HG02852 (cell line): ENCODE measurements at regions not wholly inside any gene's neighbourhood (a gene's known extent, or its start where the extent isn't known, plus 50 kb on each side); places are given as distances from the start of the nearest gene placed in this dataset.
"Not testable (repeated sequence)": the region's sequence is repeated elsewhere in the genome, so short reads cannot be mapped to it uniquely, and the experiment has no call there.

Experiments used
- ATAC-seq: cut with Tn5 transposase; IDR thresholded peaks from one replicate; pipeline ENCODE4 v1.9.1; 2021; ENCODE audit warnings: mild to moderate bottlenecking, moderate library complexity; ENCODE audit not compliant: unreplicated experiment

DNA sequence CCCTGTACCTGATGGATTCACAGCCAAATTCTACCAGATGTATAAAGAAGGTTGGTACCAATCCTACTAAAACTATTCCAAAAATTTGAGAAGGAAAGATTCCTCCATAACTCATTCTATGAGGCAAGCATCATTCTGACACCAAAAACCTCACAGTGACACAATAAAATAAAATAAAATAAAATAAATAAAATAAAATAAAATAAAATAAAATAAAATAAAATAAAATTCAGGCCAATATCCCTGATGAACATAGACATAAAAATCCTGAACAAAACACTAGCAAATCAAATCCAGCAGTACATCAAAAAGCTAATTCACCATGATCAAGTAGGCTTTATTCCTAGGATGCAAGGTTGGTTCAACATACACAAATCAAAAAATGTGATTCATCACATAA lies 108.1 kb downstream of the PROX1 start:
- ATAC-seq, result not testable (repeated sequence)

DNA sequence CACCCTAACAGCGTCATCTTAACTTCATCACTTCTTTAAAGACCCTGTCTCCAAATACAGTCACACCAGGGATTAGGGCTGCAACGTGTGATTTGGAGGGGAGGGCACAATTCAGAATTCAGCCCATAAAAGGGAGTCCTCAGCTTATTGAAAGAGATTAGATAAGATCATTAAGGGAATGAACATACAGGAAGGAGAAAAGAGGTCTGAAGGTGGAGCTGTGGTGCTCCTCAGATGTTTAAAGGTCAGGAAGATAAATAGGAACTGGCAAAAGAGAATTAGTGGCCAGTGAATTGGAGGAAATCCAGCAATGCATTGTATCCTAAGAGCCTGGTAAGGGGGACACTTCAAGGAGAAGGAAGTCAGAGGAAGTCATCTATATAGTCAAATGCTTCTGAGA lies 113.5 kb downstream of the PROX1 start:
- no peak for ATAC-seq

DNA sequence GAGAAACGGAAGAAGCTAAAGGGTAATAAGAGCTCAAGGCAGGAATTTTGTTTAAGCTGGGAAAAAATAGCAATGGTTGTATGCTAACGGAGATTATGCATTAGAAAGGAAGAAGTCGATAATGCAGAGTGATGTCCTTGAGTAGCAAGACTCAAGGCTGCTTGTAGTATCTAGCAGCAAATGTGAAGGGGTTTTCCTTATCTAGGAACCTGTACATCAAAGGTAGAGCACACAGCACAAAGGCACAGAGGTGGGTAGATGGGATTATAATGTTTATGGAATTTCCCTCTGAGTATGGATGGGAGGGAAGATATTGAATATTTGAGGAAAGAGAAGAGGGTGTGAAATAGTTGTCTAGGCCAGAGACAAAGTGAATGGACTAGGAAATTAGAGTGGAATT lies 114.1 kb downstream of the PROX1 start:
- ATAC-seq, result no peak

DNA sequence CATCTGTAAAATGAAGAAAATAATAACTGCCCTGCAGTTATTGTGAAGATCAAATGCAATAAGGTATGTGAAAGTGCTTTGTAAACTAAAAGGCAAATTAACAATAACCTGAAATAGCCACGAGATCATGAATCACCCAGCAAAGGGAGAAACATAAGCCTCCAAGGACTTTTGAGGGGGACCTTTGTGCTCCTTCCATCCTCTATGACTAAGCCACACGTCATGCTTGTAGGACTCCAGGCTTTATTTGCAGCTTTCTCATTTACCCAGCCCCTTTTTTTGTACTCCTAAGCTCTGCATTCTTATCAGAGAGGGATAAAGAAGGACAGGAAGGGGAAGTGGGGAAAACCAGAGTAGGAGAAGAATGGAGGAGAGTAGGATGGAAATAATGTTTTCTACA lies 115.1 kb downstream of the PROX1 start:
- ATAC-seq, result no peak

DNA sequence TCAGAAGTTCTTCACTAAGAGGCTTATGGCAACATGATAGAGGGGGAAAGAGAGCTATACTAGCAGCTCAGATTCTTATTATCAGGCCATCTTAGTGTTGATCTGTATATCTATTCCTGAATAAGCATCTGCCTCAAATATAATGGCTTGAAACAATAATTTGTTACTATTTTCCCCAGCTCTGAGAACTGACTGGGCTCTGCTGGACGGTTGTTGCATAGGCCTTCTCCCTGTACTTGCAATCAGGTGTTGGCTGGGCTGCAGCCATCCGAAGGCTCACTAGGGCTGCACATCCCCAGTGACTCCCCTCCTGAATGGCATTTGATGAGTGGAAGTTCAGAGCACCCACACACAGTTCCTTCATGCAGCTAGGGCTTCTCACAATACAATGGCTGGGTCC lies 116.0 kb downstream of the PROX1 start:
- ATAC-seq, result no peak

DNA sequence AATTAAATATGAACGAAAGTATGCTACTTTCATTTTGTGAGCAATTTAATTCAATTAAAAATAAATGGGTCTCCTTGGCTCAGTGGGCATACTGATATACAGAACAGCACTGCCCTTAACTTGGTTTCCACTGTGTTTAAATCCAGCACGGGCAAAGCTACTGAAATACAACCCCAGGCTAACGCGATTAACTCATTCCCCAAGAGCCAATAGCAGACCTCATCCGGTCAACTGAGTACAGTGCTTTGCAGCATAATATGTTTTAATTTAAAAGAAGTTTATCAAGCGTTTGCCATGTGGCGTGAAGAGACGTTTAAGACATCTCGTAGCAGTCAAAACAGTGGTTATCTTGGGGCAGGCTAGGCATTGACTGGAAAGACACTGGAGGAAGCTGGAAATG lies 118.6 kb downstream of the PROX1 start:
- no peak for ATAC-seq

DNA sequence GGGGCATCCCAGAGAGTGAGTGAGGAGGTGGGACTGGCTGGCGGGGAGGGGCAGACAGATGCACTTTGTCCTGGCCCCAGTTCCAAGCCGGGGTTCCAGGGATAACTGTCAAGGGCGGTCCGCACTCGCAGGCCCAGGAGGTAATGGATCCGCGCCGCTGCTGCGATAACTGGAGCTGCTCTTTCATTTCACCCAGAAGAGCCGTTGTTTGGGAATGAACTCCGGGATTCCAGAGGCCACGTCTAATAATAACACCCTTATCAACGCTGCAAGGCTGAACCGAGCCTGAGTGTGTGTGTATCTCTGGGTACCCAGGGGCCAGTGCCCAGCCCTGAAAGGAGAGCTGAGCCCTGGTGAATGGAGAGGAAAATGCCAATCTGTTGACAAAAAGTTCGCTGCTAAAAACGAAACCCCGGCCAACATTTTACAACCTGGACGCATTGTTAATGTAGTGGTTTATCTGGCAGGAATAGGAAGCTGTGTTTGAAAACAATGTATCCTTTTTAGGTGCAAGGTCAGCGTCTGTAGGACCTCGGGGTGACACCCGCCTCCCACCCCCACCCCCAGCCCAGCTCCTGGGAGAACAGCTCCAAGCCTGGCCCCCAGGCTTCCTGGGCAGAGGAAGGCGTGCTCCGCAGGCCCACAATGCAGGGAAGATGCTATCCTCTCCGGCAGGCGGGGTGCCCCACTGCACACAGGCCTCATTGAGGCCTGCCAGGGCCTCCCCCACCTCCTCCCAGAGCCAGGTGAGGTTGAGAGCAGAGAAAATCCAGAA lies 119.7 kb downstream of the PROX1 start:
- no peak for ATAC-seq

DNA sequence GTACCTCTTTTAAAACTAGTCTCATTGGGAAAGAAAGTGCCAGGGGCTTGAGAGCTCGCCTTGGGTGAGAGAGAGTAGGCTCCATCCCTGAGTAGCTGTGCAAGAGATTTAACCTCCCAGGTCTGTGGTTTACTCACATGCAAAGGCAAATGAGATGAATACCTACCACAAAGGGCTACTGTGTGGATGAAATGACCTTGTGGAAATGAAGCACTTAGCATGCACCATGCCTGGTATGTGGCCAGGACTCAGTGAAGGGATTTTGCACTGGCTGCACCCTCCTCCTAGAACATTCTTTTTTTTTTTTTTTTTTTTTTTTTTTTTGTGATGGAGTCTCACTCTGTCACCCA lies 120.3 kb downstream of the PROX1 start:
- ATAC-seq, result no peak

DNA sequence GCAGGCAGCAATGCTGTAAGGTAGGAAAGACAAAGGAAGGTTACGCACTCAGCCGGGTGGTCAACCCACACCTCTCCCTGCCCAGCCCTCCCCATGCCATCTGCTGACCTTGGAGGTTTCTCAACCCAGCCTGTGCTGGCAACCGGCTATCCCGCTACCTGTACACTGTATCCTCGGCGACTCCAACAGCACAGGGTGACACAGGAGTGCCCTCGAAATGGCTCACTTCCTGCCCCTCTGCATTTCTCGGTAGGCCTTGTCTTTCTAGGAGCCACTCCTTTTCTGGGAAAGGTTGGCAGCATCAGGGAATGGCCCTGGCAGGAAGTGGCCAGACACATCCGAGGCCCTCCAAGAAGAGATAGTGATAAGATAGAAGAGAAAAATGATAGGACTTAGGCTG lies 124.0 kb downstream of the PROX1 start:
- no peak for ATAC-seq

DNA sequence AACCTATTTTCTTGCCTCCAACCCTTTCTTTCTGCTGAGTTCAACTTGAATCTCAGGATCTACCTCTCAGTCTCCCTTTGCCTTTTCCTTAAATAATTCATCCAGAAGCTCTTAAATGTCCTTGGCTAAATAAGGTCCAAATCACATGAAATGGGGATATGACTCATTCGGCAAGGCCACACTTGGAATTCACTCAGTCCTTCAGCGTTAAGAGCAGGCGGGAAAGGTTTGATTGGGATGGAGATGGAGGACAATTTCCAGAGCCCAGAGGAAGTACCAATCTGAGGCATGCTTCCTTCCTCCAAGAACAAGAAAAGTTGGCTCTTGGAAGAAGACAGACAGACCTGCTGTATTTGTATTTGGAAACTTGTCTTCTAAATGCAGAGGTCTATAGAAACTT lies 128.5 kb downstream of the PROX1 start:
- ATAC-seq, result no peak

DNA sequence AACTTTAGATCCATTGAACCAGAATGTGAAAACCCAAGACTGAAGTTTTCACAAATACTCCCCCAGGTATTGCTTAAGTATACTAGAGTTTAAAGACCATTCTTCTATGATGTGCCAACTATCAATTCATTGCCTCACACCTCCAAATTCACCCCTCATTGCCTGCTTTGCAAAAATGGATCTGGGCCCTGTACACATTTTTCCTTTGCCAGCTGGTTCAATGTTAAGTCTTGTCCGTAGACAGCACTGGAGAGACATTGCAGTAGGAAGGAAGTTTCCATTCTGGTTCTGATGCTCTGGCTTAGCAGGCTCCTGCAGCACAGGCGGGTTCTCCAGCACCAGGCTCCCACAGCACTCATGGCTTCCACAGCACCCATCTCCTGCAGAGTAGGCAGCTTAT lies 130.0 kb downstream of the PROX1 start:
- no peak for ATAC-seq

DNA sequence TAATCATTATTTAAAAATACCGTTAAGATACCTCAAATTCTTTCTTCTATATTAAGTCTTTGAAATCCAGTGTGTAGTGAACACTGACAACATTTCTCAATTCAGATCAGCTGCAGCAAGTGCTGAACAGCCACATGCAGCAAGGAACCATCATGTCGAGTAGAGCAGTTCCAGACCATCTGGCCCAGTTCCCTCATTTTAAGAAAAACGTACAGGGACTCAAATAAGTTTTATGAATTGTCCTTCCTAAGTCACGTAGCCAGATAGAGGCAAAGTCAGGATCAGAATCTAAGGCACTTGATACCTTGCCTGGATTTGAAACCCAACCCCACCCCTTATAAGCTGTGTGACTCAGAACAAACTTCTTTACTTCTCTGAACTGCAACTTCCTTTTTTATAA lies 132.4 kb downstream of the PROX1 start:
- ATAC-seq, result no peak

DNA sequence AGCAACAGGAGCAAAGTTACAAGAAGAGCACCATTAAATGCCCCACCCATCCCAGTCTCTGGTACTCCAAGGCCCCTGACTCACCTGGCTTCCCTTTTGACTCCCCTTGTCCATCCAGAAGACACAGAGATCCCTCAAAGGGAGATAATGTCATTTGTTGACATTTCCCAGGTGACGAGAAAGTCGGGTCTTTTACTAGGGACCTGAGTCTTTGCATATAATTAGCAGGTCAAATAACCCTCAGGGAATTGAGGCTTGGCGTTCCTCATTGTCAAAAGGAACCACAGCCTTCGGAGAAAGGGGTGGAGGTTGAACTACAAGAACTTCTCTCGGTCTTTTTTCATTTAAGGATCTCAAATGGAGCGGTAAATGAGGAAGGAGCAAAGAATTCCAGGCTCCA lies 133.2 kb downstream of the PROX1 start:
- no peak for ATAC-seq

DNA sequence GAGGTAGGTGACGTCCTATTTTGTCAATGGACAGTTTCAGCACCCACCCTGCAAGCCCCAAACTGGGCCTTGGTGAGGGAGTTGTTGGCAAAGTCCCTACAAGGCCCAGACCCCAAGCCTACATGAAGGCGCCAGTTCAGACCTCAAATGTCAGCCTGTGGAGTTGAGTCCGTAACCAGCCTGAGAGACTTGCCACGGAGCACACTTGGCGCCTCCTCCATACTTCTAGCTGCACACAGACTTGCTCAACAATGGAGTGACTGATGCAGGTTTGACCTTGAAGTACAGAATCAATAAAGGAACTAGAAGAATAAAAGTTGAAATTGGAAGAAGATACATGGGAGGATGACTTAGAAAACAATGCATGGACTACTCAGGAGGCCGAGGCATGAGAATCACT lies 134.3 kb downstream of the PROX1 start:
- ATAC-seq, result no peak

DNA sequence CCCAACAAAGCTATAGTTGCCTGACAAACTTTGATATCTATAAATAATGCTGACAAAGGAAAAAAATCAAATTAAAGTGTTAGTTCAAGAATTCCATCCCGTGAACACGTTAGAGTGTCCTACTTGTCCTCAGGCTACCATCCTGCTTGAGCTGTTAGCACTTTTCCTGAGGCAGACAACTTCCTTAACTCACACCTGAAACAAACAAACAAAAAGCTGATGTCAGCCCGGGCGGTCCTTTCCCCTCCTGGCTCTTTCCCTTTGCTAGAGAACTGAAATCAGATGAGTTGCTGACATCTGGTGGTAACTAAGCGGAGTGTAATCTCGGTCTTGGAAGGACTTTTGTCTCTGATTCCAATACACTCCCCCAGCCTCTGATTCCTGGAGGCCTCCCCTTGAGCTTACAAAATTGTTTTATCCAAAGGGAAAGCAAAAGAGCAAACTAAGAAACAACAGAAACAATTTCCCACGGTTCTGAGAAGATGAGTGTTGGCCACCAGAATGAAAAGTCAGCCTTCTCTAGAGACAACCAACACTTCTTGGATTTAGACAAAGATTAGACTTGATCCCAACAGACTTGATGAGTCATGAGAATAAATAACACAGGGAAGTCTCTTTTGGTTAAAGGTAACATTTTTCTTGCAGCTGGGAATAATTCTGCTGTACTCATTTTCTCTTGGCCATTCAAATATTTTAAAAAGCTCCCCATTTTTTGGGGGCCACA lies 135.4 kb downstream of the PROX1 start:
- no peak for ATAC-seq

DNA sequence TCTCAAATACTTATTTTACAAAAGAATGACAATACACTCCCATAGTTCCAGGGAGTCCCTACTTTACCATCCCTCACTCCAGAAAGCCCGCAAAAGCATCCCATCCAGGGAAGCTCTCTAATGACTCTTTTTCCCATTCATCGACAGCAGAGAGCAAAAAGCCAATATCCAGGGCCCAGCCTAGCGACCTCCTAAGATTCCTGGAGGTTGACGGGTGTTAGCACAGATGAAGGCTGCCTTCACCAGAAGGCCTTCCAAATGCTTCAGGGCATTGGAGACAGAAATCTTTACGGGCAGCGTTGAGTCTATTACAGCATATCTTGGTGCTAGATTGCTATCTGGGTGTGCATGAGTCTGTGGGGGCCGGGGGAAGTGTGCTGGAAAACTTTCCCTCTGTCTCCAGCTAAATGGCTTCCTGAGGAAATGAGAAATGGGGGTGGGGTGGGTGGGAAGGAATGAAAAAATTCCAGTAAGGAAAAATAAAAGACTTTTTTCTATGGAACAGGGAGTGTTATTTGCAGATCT lies 136.6 kb downstream of the PROX1 start:
- ATAC-seq, result no peak

DNA sequence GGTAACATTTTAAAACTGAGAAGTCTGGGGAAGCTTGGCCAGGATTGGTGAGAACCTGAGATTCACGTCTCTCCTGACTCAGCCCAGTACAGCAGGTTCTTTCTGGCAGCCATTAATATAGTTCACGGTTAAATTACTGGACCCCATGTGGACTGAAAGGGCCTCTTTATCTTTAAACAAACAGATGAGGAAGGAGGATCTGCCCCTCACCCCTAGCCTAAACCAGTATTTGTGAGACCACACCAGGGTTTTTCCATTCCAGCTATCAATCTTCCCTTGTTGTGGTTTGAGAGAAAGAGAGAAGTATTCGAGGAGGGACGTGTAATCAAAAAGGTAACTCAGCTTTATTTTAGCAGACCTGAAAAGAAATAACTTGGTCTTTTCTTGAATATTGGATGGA lies 137.1 kb downstream of the PROX1 start:
- ATAC-seq, result no peak

DNA sequence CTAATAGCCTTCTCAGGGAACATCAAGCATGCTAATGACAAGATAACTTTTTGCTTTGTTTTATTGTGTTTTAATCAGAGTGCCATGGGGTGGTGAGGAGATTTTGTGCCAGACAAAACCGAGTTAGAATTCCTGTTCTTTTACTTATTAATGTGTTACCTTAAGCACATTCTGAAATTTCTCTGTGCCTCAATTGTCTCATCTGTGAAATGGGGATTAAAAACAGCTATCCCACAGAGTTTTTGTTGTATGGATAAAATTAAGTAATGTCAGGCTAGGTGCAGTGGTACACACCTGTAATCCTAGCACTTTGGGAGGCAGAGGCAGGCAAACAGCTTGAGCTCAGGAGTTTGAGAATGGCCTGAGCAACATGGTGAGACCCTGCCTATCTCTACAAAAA lies 138.0 kb downstream of the PROX1 start:
- no peak for ATAC-seq

DNA sequence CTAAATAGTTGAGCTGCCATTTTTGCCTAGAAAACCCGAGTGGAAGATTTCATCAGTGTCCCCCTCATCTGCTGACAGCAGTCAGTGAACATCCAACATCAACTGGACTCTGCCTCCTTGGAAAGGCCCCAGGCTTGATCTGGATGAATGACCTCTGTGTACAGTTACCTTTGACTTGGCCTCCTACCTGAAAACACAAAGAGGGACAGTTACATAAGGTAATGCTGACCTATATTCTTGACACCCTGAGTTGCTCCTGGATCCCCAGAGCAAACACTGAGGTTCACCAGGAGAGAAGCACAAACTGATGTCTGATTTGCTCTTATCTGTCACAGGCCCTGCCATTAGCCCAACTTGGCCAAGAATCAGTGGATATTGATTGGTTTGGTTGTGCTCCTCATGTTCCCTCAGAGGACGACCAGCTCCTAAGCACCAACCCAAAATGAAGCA lies 138.9 kb downstream of the PROX1 start:
- ATAC-seq, result no peak

DNA sequence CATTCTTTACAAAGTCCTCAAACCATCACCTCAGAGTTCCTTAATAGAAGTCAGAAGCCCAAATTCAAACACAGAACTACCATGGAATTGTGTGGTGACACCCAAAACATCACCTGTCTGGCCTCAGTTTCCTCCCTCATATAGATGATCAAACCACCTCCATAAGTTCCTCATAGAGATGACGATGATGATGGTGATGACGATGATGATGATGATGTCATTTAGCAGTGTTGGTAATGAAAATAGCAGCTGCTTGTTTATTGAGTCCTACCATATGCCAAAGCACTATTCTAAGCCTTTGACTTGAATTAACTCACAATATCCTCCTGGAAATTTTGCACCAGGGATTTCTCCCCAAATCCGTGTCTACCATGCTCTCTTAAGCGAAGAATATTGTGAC lies 139.9 kb downstream of the PROX1 start:
- ATAC-seq, result no peak

DNA sequence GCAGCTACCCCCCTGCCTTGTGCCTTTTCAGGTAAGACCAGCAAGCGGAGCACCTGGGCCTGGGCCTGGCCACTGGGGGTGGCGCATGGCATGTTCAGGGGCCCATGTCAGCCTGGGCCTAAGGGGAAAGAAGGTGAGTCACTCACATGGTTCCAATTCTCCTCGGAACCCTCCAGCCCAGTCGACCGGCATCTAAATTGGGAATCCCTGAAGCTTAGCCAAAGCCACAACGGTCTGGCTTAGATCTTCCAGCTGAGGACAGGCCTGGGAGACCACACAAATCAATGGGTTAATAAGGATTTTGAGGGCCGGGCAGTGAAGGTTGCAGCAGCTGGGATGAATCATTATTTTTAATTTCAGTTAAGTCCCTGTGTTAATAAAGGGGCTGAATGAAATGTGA lies 145.1 kb upstream of the SMYD2 start:
- ATAC-seq, result no peak

DNA sequence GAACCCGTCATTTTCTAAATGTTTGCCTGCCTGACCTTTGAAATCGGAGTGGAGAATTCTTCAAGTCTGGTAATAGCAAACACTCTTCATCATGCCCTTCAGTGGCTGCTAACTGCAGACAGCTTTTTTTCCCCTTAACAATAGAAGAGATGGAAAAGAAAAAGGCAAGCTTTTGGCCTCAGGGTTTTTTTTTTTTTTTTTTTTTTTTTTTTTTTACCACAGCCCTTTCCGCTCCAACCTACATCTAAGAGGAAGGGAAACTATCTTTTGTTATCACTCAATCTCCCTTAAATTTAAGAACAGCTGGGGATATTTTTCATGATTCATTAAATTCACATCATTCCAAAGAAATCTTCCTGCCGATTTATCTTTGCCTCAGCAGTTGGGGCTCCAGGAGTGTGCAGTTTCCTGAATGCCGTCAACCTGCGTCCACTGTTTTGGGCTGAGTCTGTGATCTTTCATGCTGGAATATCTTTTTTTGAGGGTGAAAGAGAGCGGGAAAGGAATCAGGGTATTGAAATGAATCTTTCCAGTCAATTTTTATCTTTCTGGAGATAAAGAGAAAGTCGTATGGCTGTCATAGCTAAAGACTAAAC lies 144.5 kb upstream of the SMYD2 start:
- ATAC-seq, result no peak
